Heart right ventricle (tissue), 16 donors: ENCODE measurements at regions not wholly inside any gene's neighbourhood (a gene's known extent, or its start where the extent isn't known, plus 50 kb on each side); places are given as distances from the start of the nearest gene placed in this dataset.
"Not testable (repeated sequence)": the region's sequence is repeated elsewhere in the genome, so short reads cannot be mapped to it uniquely, and the experiment has no call there.

ENCODE experiments used
- ATAC-seq, 8 donors: fragments of 200-7000 bp; cut with Tn5 transposase; one replicate each; pipeline ENCODE4 v1.9.1; 2020; ENCODE audit warnings: mild to moderate bottlenecking in 8 of 8, moderate library complexity in 8 of 8, moderate number of reproducible peaks in 1 of 8
- DNase-seq, 2 donors: peaks; one replicate each; pipeline ENCODE4 v3.0.0-alpha.2; 2020
- H3K27ac ChIP-seq, 10 donors: fragments of 200-600 bp; sonication (generic) in 2 of 10; one replicate each; pipeline versions ENCODE4 v1.5.0 to v1.8.0; 2020 to 2022; ENCODE audit warnings: mild to moderate bottlenecking in 3 of 10
- H3K27me3 ChIP-seq, 7 donors: fragments of 200-600 bp; one replicate each; pipeline ENCODE4 v1.8.0; 2021 to 2022; ENCODE audit warnings: mild to moderate bottlenecking in 2 of 7
- H3K36me3 ChIP-seq, 9 donors: fragments of 200-600 bp; sonication (generic) in 1 of 9; one replicate each; pipeline versions ENCODE4 v1.5.0 to v1.8.0; 2020 to 2022; ENCODE audit warnings: mild to moderate bottlenecking in 2 of 9
- H3K4me1 ChIP-seq, 9 donors: fragments of 200-600 bp; sonication (generic) in 1 of 9; one replicate each; pipeline versions ENCODE4 v1.5.0 to v1.8.0; 2020 to 2022; ENCODE audit warnings: mild to moderate bottlenecking in 4 of 9
- H3K4me3 ChIP-seq, 10 donors: fragments of 200-600 bp; sonication (generic) in 2 of 10; one replicate each; pipeline versions ENCODE4 v1.5.0 to v1.8.0; 2020 to 2022; ENCODE audit warnings: mild to moderate bottlenecking in 7 of 10, moderate library complexity in 2 of 10
- H3K9me3 ChIP-seq, 11 donors: fragments of 200-600 bp in 10 of 11; sonication (generic) in 2 of 11; one replicate each; pipeline versions ENCODE4 v1.5.0 to v1.8.0; 2013 to 2022; ENCODE audit warnings: mild to moderate bottlenecking in 2 of 11, control low read depth in 1 of 11, moderate library complexity in 1 of 11
- CTCF ChIP-seq, 9 donors: fragments of 200-600 bp; sonication (generic) in 2 of 9; IDR thresholded peaks; one replicate each; pipeline versions ENCODE4 v1.5.0 to v1.8.0; 2021 to 2022; ENCODE audit warnings: antibody characterized with exemption in 9 of 9, mild to moderate bottlenecking in 5 of 9, moderate library complexity in 1 of 9
- WGBS, 2 donors: extraction: QIAGEN DNeasy Blood & Tissue Kit; methylation state at CpG; one replicate each; pipeline ENCODE4 v1.1.7; 2013; ENCODE audit warnings: inconsistent platforms in 1 of 2; 5-methylcytosine and 5-hydroxymethylcytosine counted together
- intact Hi-C, 10 donors: fragments of 100-400 bp; cut with DNase I; formaldehyde crosslinking; loops; one replicate each; pipeline versions ENCODE4 v1.11.1 to v1.14.2; 2022
- donor health status: Arrhythmogenic right ventricular cardiomyopathy.
- donor health status: ischemic (EF 13 %, LVEDD 7.1; RV severe dilation, severe dysfunction).
- donor health status: healthy with polysubstance abuse.
- donor health status: DM: no; HTN: yes; CAD: no.
- donor health status: DM: no; HTN: no; CAD: no.
- donor health status: ischemic (EF 25% LVEDD 6.9; RV normal size, moderate dysfunction).
- donor health status: ischemic (EF 25% LVEDD 5.7; RV mildly dilated, moderate dysfunction).
- donor health status: healthy.
- donor health status: DM: yes; HTN: yes; CAD: no.
- donor health status: Ischemic cardiomyopathy.
- donor health status: ischemic (EF 35%, LVEDD 5.7; RV mildly dilated, moderate dysfunction).
- donor health status: nonischemic (EF 11% LVEDD 7.7; RV severe dilation, severe dysfunction).
- donor health status: DM: yes; HTN: yes; CAD: no.
- donor health status: PGD.
- donor health status: ischemic (EF 29% LVEDD 5.4; RV normal size, mild dysfunction).
- donor health status: nonischemic (EF 23%, LVEDD 6.1; RV moderate dilation, normal function).

- no peaks in the 10 kb centered on the region for H3K27me3 ChIP-seq
- intact Hi-C loops = no loop called here
- H3K4me3 ChIP-seq = no peak overlapping the region
- peaks cover 0 to 18% (median 3%) of the 10 kb centered on the region in 11 donors for H3K9me3 ChIP-seq
- no peak overlapping the region for H3K27ac ChIP-seq
- no peaks in the 10 kb centered on the region for H3K36me3 ChIP-seq
- no peak for TF ChIP-seq CTCF (IDR thresholded peaks at IDR 0.05)
- WGBS, 2 donors = 71 to 78% methylated on average over 5 of the region's 5 CpGs
- DNase-seq = no peak
- ATAC-seq = peak in 1 of 8 donors; percentile 33
- peaks cover 0 to 16% (median 11%) of the 10 kb centered on the region in 9 donors for H3K4me1 ChIP-seq
These were observed 85.1 kb upstream of the KMT2C start for GRCh38 chr7:152520861-152521302.

- no peak for DNase-seq
- ATAC-seq = no peak
- peaks cover 0 to 16% (median 11%) of the 10 kb centered on the region in 9 donors for H3K4me1 ChIP-seq
- no peak for TF ChIP-seq CTCF (IDR thresholded peaks at IDR 0.05)
- no peak overlapping the region for H3K27ac ChIP-seq
- peaks cover 0 to 18% (median 3%) of the 10 kb centered on the region in 11 donors for H3K9me3 ChIP-seq
- H3K27me3 ChIP-seq = no peaks in the 10 kb centered on the region
- no peaks in the 10 kb centered on the region for H3K36me3 ChIP-seq
- intact Hi-C loops = no loop called here
- no peak overlapping the region for H3K4me3 ChIP-seq
- 65 to 89% methylated on average over 4 of the region's 4 CpGs for WGBS, 2 donors
These were observed 83.5 kb upstream of the KMT2C start for GRCh38 chr7:152519290-152519689.

- peaks cover 0 to 18% (median 3%) of the 10 kb centered on the region in 11 donors for H3K9me3 ChIP-seq
- no peaks in the 10 kb centered on the region for H3K36me3 ChIP-seq
- no peak for ATAC-seq
- no peak overlapping the region for H3K4me3 ChIP-seq
- DNase-seq = no peak
- no peak overlapping the region for H3K27ac ChIP-seq
- H3K27me3 ChIP-seq = no peaks in the 10 kb centered on the region
- no peak for TF ChIP-seq CTCF (IDR thresholded peaks at IDR 0.05)
- 87 to 94% methylated on average over 9 of the region's 9 CpGs for WGBS, 2 donors
- intact Hi-C loops = no loop called here
- H3K4me1 ChIP-seq = peaks cover 0 to 5% (median 0%) of the 10 kb centered on the region in 9 donors
These were observed 80.4 kb upstream of the KMT2C start for GRCh38 chr7:152516216-152516615.

GRCh38 chr7:152515266-152515950 is 79.6 kb upstream of the KMT2C start:
- peaks cover 0 to 18% (median 3%) of the 10 kb centered on the region in 11 donors for H3K9me3 ChIP-seq
- DNase-seq, H3K27me3 ChIP-seq, intact Hi-C loops, H3K36me3 ChIP-seq, H3K27ac ChIP-seq, H3K4me1 ChIP-seq, H3K4me3 ChIP-seq, ATAC-seq: not testable (repeated sequence)
- whole genome bisulfite sequencing, 2 donors = 86 to 94% methylated on average over 25 of the region's 25 CpGs

- no peak for ATAC-seq
- Histone ChIP-seq H3K4me3 (no peak overlapping the region), H3K36me3 (no peaks in the 10 kb centered on the region), H3K27ac (no peak overlapping the region), H3K4me1 (peaks cover 0 to 5% (median 0%) of the 10 kb centered on the region in 9 donors), H3K27me3 (no peaks in the 10 kb centered on the region), H3K9me3 (peaks cover 0 to 16% (median 3%) of the 10 kb centered on the region in 11 donors)
- intact Hi-C loops = no loop called here
- WGBS, 2 donors = 92 to 93% methylated on average over 14 of the region's 14 CpGs
- no peak for DNase-seq
- TF ChIP-seq CTCF (IDR thresholded peaks at IDR 0.05) = no peak
These were observed 78.9 kb upstream of the KMT2C start for GRCh38 chr7:152514771-152515105.
